ENCODE measurements at regions not wholly inside any gene's neighbourhood (a gene's known extent, or its start where the extent isn't known, plus 50 kb on each side); places are given as distances from the start of the nearest gene placed in this dataset.

- TF ChIP-seq POLR2A (IDR thresholded peaks at IDR 0.05) = no peak
- TF ChIP-seq EP300 (IDR thresholded peaks at IDR 0.05; ENCODE audit: low read depth) = no peak
- no peak for TF ChIP-seq CTCF (IDR thresholded peaks at IDR 0.05)
- TF ChIP-seq POLR2AphosphoS5 (IDR thresholded peaks at IDR 0.05) = no peak
Measured at GRCh38 chr6:151671195-151671594, 136.3 kb upstream of the ESR1 start.
